Naive thymus-derived CD4-positive, alpha-beta T cell (primary cell): ENCODE measurements at regions not wholly inside any gene's neighbourhood (a gene's known extent, or its start where the extent isn't known, plus 50 kb on each side); places are given as distances from the start of the nearest gene placed in this dataset.

ENCODE experiments used
- ATAC-seq: fragments of 150-1000 bp; cut with Tn5 transposase; 2 replicates; pipeline ENCODE4 v1.10.0; 2021; ENCODE audit warnings: mild to moderate bottlenecking, moderate library complexity
- CTCF ChIA-PET: fragments of 350-600 bp; sonication (Branson Sonifier 250); formaldehyde crosslinking; loops from one replicate; lab custom pipeline; 2021; ENCODE audit warnings: antibody characterized with exemption; lab: Charles Lee
- POLR2A ChIA-PET: fragments of 350-600 bp; sonication (Branson Sonifier 250); formaldehyde crosslinking; loops from one replicate; lab custom pipeline; 2021; ENCODE audit warnings: antibody characterized with exemption, inconsistent platforms; lab: Charles Lee
- DNase-seq, 9 donors: peaks; one replicate each; pipeline versions ENCODE4 v3.0.0 to v3.0.0-alpha.2; 2020 to 2022; ENCODE audit warnings: mixed read lengths in 1 of 9
- H3K27ac ChIP-seq: one replicate; pipeline ENCODE4 v1.7.0; 2013; ENCODE audit warnings: mild to moderate bottlenecking, low read depth, low read length, moderate library complexity
- H3K27me3 ChIP-seq, 2 donors: one replicate each; pipeline ENCODE4 v1.7.0; 2013; ENCODE audit warnings: low read length in 2 of 2, mild to moderate bottlenecking in 2 of 2, moderate library complexity in 2 of 2; ENCODE audit not compliant: control insufficient read depth in 2 of 2, insufficient read depth in 2 of 2
- H3K36me3 ChIP-seq, 3 experiments: 1 replicate in 2 of 3; 2 replicates in 1 of 3; pipeline ENCODE4 v1.7.0; 2013; ENCODE audit warnings: low read length in 3 of 3, mild to moderate bottlenecking in 3 of 3, moderate library complexity in 1 of 3; ENCODE audit not compliant: insufficient read depth in 3 of 3, control insufficient read depth in 2 of 3
- H3K4me1 ChIP-seq, 2 donors: one replicate each; pipeline ENCODE4 v1.7.0; 2013; ENCODE audit warnings: low read length in 2 of 2, mild to moderate bottlenecking in 2 of 2, moderate library complexity in 1 of 2; ENCODE audit not compliant: control insufficient read depth in 2 of 2, insufficient read depth in 2 of 2
- H3K4me3 ChIP-seq: 2 replicates; pipeline ENCODE4 v1.7.0; 2013; ENCODE audit warnings: mild to moderate bottlenecking, low read length
- H3K9me3 ChIP-seq, 3 experiments: 1 replicate in 2 of 3; 2 replicates in 1 of 3; pipeline ENCODE4 v1.7.0; 2013; ENCODE audit warnings: low read length in 3 of 3; ENCODE audit not compliant: control insufficient read depth in 2 of 3
- H3K27ac Mint-ChIP-seq, 9 donors: one replicate each; pipeline ENCODE4 v1.8.0; 2020 to 2022; ENCODE audit warnings: mixed read lengths in 9 of 9, mild to moderate bottlenecking in 8 of 9, moderate library complexity in 5 of 9, inconsistent platforms in 2 of 9
- H3K27me3 Mint-ChIP-seq, 5 donors: one replicate each; pipeline ENCODE4 v1.8.0; 2021 to 2022; ENCODE audit warnings: mixed read lengths in 5 of 5, mild to moderate bottlenecking in 1 of 5
- H3K36me3 Mint-ChIP-seq, 5 donors: one replicate each; pipeline ENCODE4 v1.8.0; 2020 to 2022; ENCODE audit warnings: mixed read lengths in 5 of 5, mild to moderate bottlenecking in 3 of 5, inconsistent platforms in 1 of 5
- H3K4me1 Mint-ChIP-seq, 7 donors: one replicate each; pipeline ENCODE4 v1.8.0; 2020 to 2022; ENCODE audit warnings: mixed read lengths in 7 of 7, mild to moderate bottlenecking in 3 of 7, inconsistent platforms in 1 of 7
- H3K4me3 Mint-ChIP-seq, 10 donors: one replicate each; pipeline ENCODE4 v1.8.0; 2020 to 2022; ENCODE audit warnings: mild to moderate bottlenecking in 10 of 10, mixed read lengths in 10 of 10, moderate library complexity in 6 of 10, inconsistent platforms in 2 of 10
- H3K9me3 Mint-ChIP-seq, 11 donors: one replicate each; pipeline ENCODE4 v1.8.0; 2020 to 2022; ENCODE audit warnings: mixed read lengths in 11 of 11, mild to moderate bottlenecking in 4 of 11, inconsistent platforms in 1 of 11, moderate library complexity in 1 of 11
- intact Hi-C, 2 donors: fragments of 100-400 bp; cut with micrococcal nuclease; formaldehyde crosslinking; loops; one replicate each; pipeline ENCODE4 v1.15.1; 2023

- Histone ChIP-seq H3K36me3 (no peaks in the 10 kb centered on the region), H3K27ac (no peak overlapping the region), H3K4me3 (no peak overlapping the region), H3K9me3 (no peaks in the 10 kb centered on the region), H3K4me1 (no peaks in the 10 kb centered on the region), H3K27me3 (no peaks in the 10 kb centered on the region)
- Mint-ChIP-seq H3K9me3 (peaks cover 0 to 22% (median 13%) of the 10 kb centered on the region in 11 donors), H3K27ac (no peak overlapping the region), H3K4me1 (no peaks in the 10 kb centered on the region), H3K27me3 (no peaks in the 10 kb centered on the region), H3K4me3 (no peak overlapping the region), H3K36me3 (peaks cover 0 to 5% (median 0%) of the 10 kb centered on the region in 5 donors)
- ATAC-seq (no peak), DNase-seq (no peak)
- intact Hi-C loops: no loop called here
- POLR2A ChIA-PET: no interaction called here
- CTCF ChIA-PET: no interaction called here
Measured at GRCh38 chr12:128047266-128048060, 219.5 kb upstream of the TMEM132C start.

- H3K4me3 Mint-ChIP-seq: no peak overlapping the region
- H3K9me3 Mint-ChIP-seq: peaks cover 0 to 8% (median 1%) of the 10 kb centered on the region in 11 donors
- no peak for DNase-seq
- H3K4me1 ChIP-seq: no peaks in the 10 kb centered on the region
- POLR2A ChIA-PET: no interaction called here
- intact Hi-C loops: no loop called here
- no peaks in the 10 kb centered on the region for H3K9me3 ChIP-seq
- no peaks in the 10 kb centered on the region for H3K27me3 ChIP-seq
- CTCF ChIA-PET: no interaction called here
- no peak overlapping the region for H3K27ac Mint-ChIP-seq
- H3K4me3 ChIP-seq: no peak overlapping the region
- no peak overlapping the region for H3K27ac ChIP-seq
- H3K36me3 Mint-ChIP-seq: no peaks in the 10 kb centered on the region
- no peaks in the 10 kb centered on the region for H3K36me3 ChIP-seq
- no peaks in the 10 kb centered on the region for H3K27me3 Mint-ChIP-seq
- ATAC-seq: no peak
- H3K4me1 Mint-ChIP-seq: no peaks in the 10 kb centered on the region
Measured at GRCh38 chr12:128052331-128052730, 214.6 kb upstream of the TMEM132C start.

GRCh38 chr12:128052777-128053176 lies 214.2 kb upstream of the TMEM132C start:
- DNase-seq (no peak), ATAC-seq (no peak)
- Mint-ChIP-seq H3K4me1 (no peaks in the 10 kb centered on the region), H3K9me3 (peaks cover 0 to 10% (median 3%) of the 10 kb centered on the region in 11 donors), H3K4me3 (no peak overlapping the region), H3K27ac (no peak overlapping the region), H3K27me3 (no peaks in the 10 kb centered on the region), H3K36me3 (peaks cover 0 to 4% (median 0%) of the 10 kb centered on the region in 5 donors)
- Histone ChIP-seq H3K4me3 (no peak overlapping the region), H3K36me3 (no peaks in the 10 kb centered on the region), H3K9me3 (no peaks in the 10 kb centered on the region), H3K4me1 (no peaks in the 10 kb centered on the region), H3K27me3 (no peaks in the 10 kb centered on the region), H3K27ac (no peak overlapping the region)
- CTCF ChIA-PET: no interaction called here
- intact Hi-C loops: no loop called here
- POLR2A ChIA-PET: no interaction called here

GRCh38 chr12:128055567-128055966 lies 211.4 kb upstream of the TMEM132C start:
- Mint-ChIP-seq H3K36me3 (peaks cover 0 to 5% (median 0%) of the 10 kb centered on the region in 5 donors), H3K27ac (no peak overlapping the region), H3K4me3 (no peak overlapping the region), H3K9me3 (peaks cover 0 to 8% (median 3%) of the 10 kb centered on the region in 11 donors), H3K27me3 (no peaks in the 10 kb centered on the region), H3K4me1 (no peaks in the 10 kb centered on the region)
- H3K4me1 ChIP-seq: no peaks in the 10 kb centered on the region
- ChIA-PET POLR2A (no interaction called here), CTCF (no interaction called here)
- no peaks in the 10 kb centered on the region for H3K27me3 ChIP-seq
- intact Hi-C loops: no loop called here
- H3K9me3 ChIP-seq: no peaks in the 10 kb centered on the region
- DNase-seq (no peak), ATAC-seq (no peak)
- no peaks in the 10 kb centered on the region for H3K36me3 ChIP-seq
- H3K4me3 ChIP-seq: no peak overlapping the region
- no peak overlapping the region for H3K27ac ChIP-seq

- POLR2A ChIA-PET: no interaction called here
- Mint-ChIP-seq H3K27ac (no peak overlapping the region), H3K27me3 (no peaks in the 10 kb centered on the region), H3K9me3 (peaks cover 0 to 8% (median 3%) of the 10 kb centered on the region in 11 donors), H3K4me1 (no peaks in the 10 kb centered on the region), H3K4me3 (no peak overlapping the region), H3K36me3 (peaks cover 0 to 5% (median 0%) of the 10 kb centered on the region in 5 donors)
- Histone ChIP-seq H3K4me1 (no peaks in the 10 kb centered on the region), H3K36me3 (no peaks in the 10 kb centered on the region), H3K9me3 (no peaks in the 10 kb centered on the region), H3K4me3 (no peak overlapping the region), H3K27me3 (no peaks in the 10 kb centered on the region), H3K27ac (no peak overlapping the region)
- CTCF ChIA-PET: no interaction called here
- no peak for ATAC-seq
- intact Hi-C loops: no loop called here
- no peak for DNase-seq
Measured at GRCh38 chr12:128056136-128056801, 210.7 kb upstream of the TMEM132C start.

- no peak overlapping the region for H3K27ac ChIP-seq
- no peaks in the 10 kb centered on the region for H3K4me1 Mint-ChIP-seq
- H3K36me3 ChIP-seq: no peaks in the 10 kb centered on the region
- H3K27ac Mint-ChIP-seq: no peak overlapping the region
- H3K4me1 ChIP-seq: no peaks in the 10 kb centered on the region
- ATAC-seq: no peak
- peaks cover 0 to 12% (median 4%) of the 10 kb centered on the region in 11 donors for H3K9me3 Mint-ChIP-seq
- no peaks in the 10 kb centered on the region for H3K27me3 ChIP-seq
- peaks cover 0 to 5% (median 0%) of the 10 kb centered on the region in 5 donors for H3K36me3 Mint-ChIP-seq
- no peak for DNase-seq
- H3K4me3 Mint-ChIP-seq: no peak overlapping the region
- no peaks in the 10 kb centered on the region for H3K9me3 ChIP-seq
- POLR2A ChIA-PET: no interaction called here
- intact Hi-C loops: no loop called here
- no peaks in the 10 kb centered on the region for H3K27me3 Mint-ChIP-seq
- H3K4me3 ChIP-seq: no peak overlapping the region
- CTCF ChIA-PET: no interaction called here
Measured at GRCh38 chr12:128057586-128057985, 209.4 kb upstream of the TMEM132C start.
